Adrenal gland (tissue), 9 donors: ENCODE measurements at regions not wholly inside any gene's neighbourhood (a gene's known extent, or its start where the extent isn't known, plus 50 kb on each side); places are given as distances from the start of the nearest gene placed in this dataset.

ENCODE experiments used
- DNase-seq, 7 donors: peaks; one replicate each; pipeline ENCODE4 v3.0.0-alpha.2; 2019 to 2020
- H3K27ac ChIP-seq, 5 donors: fragments of 200-600 bp; sonication (generic) in 4 of 5; 1 replicate in 3 of 5; 2 replicates in 2 of 5; pipeline versions ENCODE4 v1.5.1 to v1.8.0; 2016 to 2020; ENCODE audit warnings: mild to moderate bottlenecking in 1 of 5
- H3K27me3 ChIP-seq: fragments of 200-600 bp; 2 replicates; pipeline ENCODE4 v1.8.0; 2021
- H3K36me3 ChIP-seq, 2 donors: fragments of 200-600 bp; replicated peaks in 1 of 2; 1 replicate in 1 of 2; 2 replicates in 1 of 2; pipeline versions ENCODE4 v1.5.1 to v1.8.0; 2018 to 2022
- H3K4me1 ChIP-seq, 2 donors: fragments of 200-600 bp; replicated peaks in 1 of 2; 1 replicate in 1 of 2; 2 replicates in 1 of 2; pipeline versions ENCODE4 v1.5.1 to v1.8.0; 2018 to 2021
- H3K4me3 ChIP-seq, 4 donors: fragments of 200-600 bp; sonication (generic) in 3 of 4; one replicate each; pipeline ENCODE4 v1.5.1; 2016 to 2018
- H3K9me3 ChIP-seq, 3 donors: fragments of 200-600 bp; sonication (generic) in 1 of 3; replicated peaks in 1 of 3; 1 replicate in 2 of 3; 2 replicates in 1 of 3; pipeline versions ENCODE4 v1.5.1 to v1.8.0; 2016 to 2021
- CTCF ChIP-seq, 6 experiments: fragments of 450-650 bp in 4 of 6; fragments of 200-600 bp in 2 of 6; sonication (generic) in 1 of 6; IDR thresholded peaks; 1 replicate in 5 of 6; 2 replicates in 1 of 6; pipeline versions ENCODE4 v1.5.1 to v1.8.0; 2016 to 2021; ENCODE audit warnings: antibody characterized with exemption in 6 of 6, mild to moderate bottlenecking in 2 of 6, moderate library complexity in 1 of 6
- POLR2A ChIP-seq, 2 donors: fragments of 450-650 bp; IDR thresholded peaks; one replicate each; pipeline ENCODE4 v1.6.1; 2017; ENCODE audit warnings: antibody characterized with exemption in 2 of 2, mild to moderate bottlenecking in 2 of 2, moderate library complexity in 1 of 2
- WGBS, 4 donors: extraction: QIAGEN DNeasy Blood & Tissue Kit in 2 of 4; methylation state at CpG; one replicate each; pipeline versions ENCODE4 v1.1.5 to v1.1.7; 2013 to 2017; 5-methylcytosine and 5-hydroxymethylcytosine counted together
- intact Hi-C, 2 donors: fragments of 100-400 bp; cut with DNase I; formaldehyde crosslinking; loops; one replicate each; pipeline versions ENCODE4 v1.14.1 to v1.15.0; 2022 to 2023
- donor health status: healthy with polysubstance abuse.
- donor health status: Bipolar disorder and iron deficiency.
- donor health status: DM: yes; HTN: yes; CAD: no.
- donor health status: DM: no; HTN: no; CAD: no.
- donor health status: DM: no; HTN: no; CAD: no.

DNA sequence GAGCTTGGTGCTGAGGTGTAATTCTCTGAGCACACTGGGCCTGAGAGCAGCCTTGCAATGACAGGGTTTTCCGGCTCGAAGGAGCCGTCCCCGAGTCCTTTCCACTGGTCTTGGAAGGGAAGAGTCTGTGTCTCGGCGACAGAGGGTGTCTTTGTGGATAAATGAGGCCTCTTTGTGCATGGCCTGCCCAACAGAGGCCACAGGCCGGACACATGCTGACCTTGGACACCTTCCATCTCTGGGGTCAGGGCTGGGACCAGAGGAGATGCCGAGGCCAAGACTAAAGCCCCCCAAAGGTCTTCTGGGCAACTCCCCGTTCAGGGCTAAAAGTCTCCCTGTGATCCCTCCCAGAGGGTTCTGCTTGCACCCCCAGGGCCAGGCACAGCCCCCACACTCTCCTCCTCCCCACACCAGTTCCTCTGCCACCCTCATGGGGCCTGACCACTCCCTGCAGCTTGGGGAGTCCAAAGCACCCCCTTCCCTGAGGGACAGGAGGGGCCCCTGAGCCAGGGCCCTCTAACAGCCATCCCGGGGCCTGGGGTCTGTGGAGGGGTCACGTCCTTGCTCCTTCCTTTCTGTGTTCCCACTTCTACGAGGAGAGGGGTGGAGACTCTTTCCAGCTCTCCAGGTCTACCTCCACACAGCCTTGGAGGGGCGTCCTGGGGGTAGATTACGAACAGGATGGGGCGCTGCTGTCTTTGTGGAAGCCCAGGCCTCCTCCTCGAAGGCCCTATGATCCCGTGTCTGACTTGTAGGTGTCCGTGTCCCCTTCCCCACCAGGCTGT lies 130.6 kb upstream of the FAM20C start:
- DNase-seq = peak in 1 of 7 donors; percentile 9
- H3K36me3 ChIP-seq = no peaks in the 10 kb centered on the region
- H3K27ac ChIP-seq = no peak overlapping the region
- intact Hi-C loops = no loop called here
- H3K27me3 ChIP-seq = no peaks in the 10 kb centered on the region
- no peaks in the 10 kb centered on the region for H3K9me3 ChIP-seq
- no peak for TF ChIP-seq POLR2A (IDR thresholded peaks at IDR 0.05)
- no peak for TF ChIP-seq CTCF (IDR thresholded peaks at IDR 0.05)
- 70 to 83% (median 80%) methylated on average over 14 to 18 of the region's 18 CpGs for WGBS, 4 donors
- no peak overlapping the region for H3K4me3 ChIP-seq
- peaks cover 7 to 8% of the 10 kb centered on the region in 2 donors for H3K4me1 ChIP-seq

GRCh38 chr7:62361-63116 lies 129.8 kb upstream of the FAM20C start:
- Histone ChIP-seq H3K4me3 (no peak overlapping the region), H3K9me3 (no peaks in the 10 kb centered on the region), H3K36me3 (no peaks in the 10 kb centered on the region), H3K4me1 (peaks cover 7 to 8% of the 10 kb centered on the region in 2 donors), H3K27me3 (no peaks in the 10 kb centered on the region), H3K27ac (no peak overlapping the region)
- intact Hi-C loops = no loop called here
- TF ChIP-seq POLR2A (IDR thresholded peaks at IDR 0.05) (no peak), CTCF (IDR thresholded peaks at IDR 0.05) (no peak)
- WGBS, 4 donors = 88 to 96% (median 92%) methylated on average over 9 to 26 of the region's 26 CpGs
- no peak for DNase-seq

- H3K9me3 ChIP-seq = no peaks in the 10 kb centered on the region
- H3K4me1 ChIP-seq = peaks cover 7 to 8% of the 10 kb centered on the region in 2 donors
- DNase-seq = no peak
- no peak overlapping the region for H3K27ac ChIP-seq
- no peak overlapping the region for H3K4me3 ChIP-seq
- intact Hi-C loops = no loop called here
- TF ChIP-seq CTCF (IDR thresholded peaks at IDR 0.05) (no peak), POLR2A (IDR thresholded peaks at IDR 0.05) (no peak)
- WGBS, 4 donors = 65 to 78% (median 78%) methylated on average over 3 to 5 of the region's 5 CpGs; no CpG with 5 or more reads in 1 of the 4 donors
- no peaks in the 10 kb centered on the region for H3K27me3 ChIP-seq
- H3K36me3 ChIP-seq = no peaks in the 10 kb centered on the region
Measured at GRCh38 chr7:63117-63480, 129.3 kb upstream of the FAM20C start.

DNA sequence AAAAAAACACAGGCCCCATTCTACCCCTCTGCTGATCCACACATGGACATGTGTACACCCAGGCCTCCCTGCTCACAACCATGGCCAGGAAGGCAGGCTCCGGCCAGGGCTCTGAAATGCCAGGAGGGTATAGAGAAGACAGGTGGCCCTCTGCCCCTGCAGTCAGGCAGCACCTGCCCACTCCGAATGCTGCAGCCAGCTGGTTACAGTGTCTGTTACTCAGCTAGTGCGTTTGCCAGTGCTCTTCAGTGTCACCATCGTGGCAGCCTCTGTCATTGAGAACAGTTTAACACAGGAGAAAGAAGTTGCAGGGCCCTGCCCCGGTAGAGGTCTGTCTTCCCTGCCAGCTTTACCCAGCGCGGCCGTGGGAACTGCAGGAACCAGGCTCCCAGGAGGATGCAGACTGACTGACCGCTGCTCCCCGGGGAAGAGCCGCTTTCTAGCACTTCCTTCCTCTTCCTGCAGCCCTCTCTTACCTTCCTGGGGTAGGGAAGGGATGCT lies 128.8 kb upstream of the FAM20C start:
- intact Hi-C loops = no loop called here
- H3K27me3 ChIP-seq = no peaks in the 10 kb centered on the region
- no peak for TF ChIP-seq POLR2A (IDR thresholded peaks at IDR 0.05)
- no peak overlapping the region for H3K4me3 ChIP-seq
- no peak overlapping the region for H3K27ac ChIP-seq
- H3K4me1 ChIP-seq = peaks cover 7 to 8% of the 10 kb centered on the region in 2 donors
- no peaks in the 10 kb centered on the region for H3K9me3 ChIP-seq
- DNase-seq = peak in 1 of 7 donors; percentile 29
- 57 to 72% (median 61%) methylated on average over 6 to 11 of the region's 11 CpGs for WGBS, 4 donors
- H3K36me3 ChIP-seq = no peaks in the 10 kb centered on the region
